HL-60 (cell line): ENCODE measurements at regions not wholly inside any gene's neighbourhood (a gene's known extent, or its start where the extent isn't known, plus 50 kb on each side); places are given as distances from the start of the nearest gene placed in this dataset.

Experiments used
- DNase-seq, 2 experiments: peaks; one replicate each; pipeline ENCODE4 v3.0.0-alpha.2; 2010 to 2020; ENCODE audit warnings: low read depth in 1 of 2, low spot score in 1 of 2
- H3K27ac ChIP-seq: fragments of 250-450 bp; sonication (Bioruptor Pico); replicated peaks from 2 replicates; pipeline ENCODE4 v1.5.1; 2020; ENCODE audit warnings: mild to moderate bottlenecking, moderate library complexity
- H3K27me3 ChIP-seq: fragments of 250-450 bp; sonication (Bioruptor Pico); 2 replicates; pipeline ENCODE4 v1.5.1; 2021; ENCODE audit warnings: mild to moderate bottlenecking, moderate library complexity; ENCODE audit not compliant: insufficient read depth, poor library complexity, severe bottlenecking
- H3K4me3 ChIP-seq: replicated peaks from 2 replicates; pipeline ENCODE4 v1.5.1; 2011; ENCODE audit warnings: mild to moderate bottlenecking, control low read depth, low read length; ENCODE audit not compliant: insufficient read depth
- CTCF ChIP-seq: IDR thresholded peaks from one replicate; pipeline ENCODE4 v1.5.1; 2011; ENCODE audit warnings: low read length, control low read depth, inconsistent platforms; ENCODE audit not compliant: insufficient read depth
- GABPA ChIP-seq: IDR thresholded peaks from 2 replicates; pipeline ENCODE4 v1.6.1; 2012; ENCODE audit warnings: low read depth
- POLR2AphosphoS5 ChIP-seq: IDR thresholded peaks from 2 replicates; pipeline ENCODE4 v1.6.1; 2012; ENCODE audit warnings: low read depth
- REST ChIP-seq: IDR thresholded peaks from 2 replicates; pipeline ENCODE4 v1.6.1; 2012; ENCODE audit warnings: low read depth; ENCODE audit not compliant: insufficient replicate concordance
- SPI1 ChIP-seq: IDR thresholded peaks from 2 replicates; pipeline ENCODE4 v1.6.1; 2012; ENCODE audit warnings: low read depth, mild to moderate bottlenecking, borderline replicate concordance

GRCh38 chr3:127396473-127396872 lies 108.6 kb upstream of the PRR20G start:
- no peak for DNase-seq
- no peak overlapping the region for H3K27ac ChIP-seq
- no peaks in the 10 kb centered on the region for H3K27me3 ChIP-seq
- TF ChIP-seq CTCF (no peak), GABPA (no peak), POLR2AphosphoS5 (no peak), REST (no peak), SPI1 (no peak)
- H3K4me3 ChIP-seq, result no peak overlapping the region

GRCh38 chr3:127395663-127396355 lies 108.0 kb upstream of the PRR20G start:
- DNase-seq, result no peak
- Histone ChIP-seq H3K27me3 (no peaks in the 10 kb centered on the region), H3K27ac (no peak overlapping the region), H3K4me3 (no peak overlapping the region)
- TF ChIP-seq POLR2AphosphoS5, result no peak
- no peak for TF ChIP-seq CTCF
- TF ChIP-seq GABPA, result no peak
- no peak for TF ChIP-seq REST
- no peak for TF ChIP-seq SPI1

GRCh38 chr3:127394984-127395662 lies 107.3 kb upstream of the PRR20G start:
- TF ChIP-seq GABPA (no peak), POLR2AphosphoS5 (no peak), REST (no peak), SPI1 (no peak), CTCF (no peak)
- no peak overlapping the region for H3K27ac ChIP-seq
- DNase-seq, result no peak
- no peaks in the 10 kb centered on the region for H3K27me3 ChIP-seq
- no peak overlapping the region for H3K4me3 ChIP-seq
